ENCODE measurements at regions not wholly inside any gene's neighbourhood (a gene's known extent, or its start where the extent isn't known, plus 50 kb on each side); places are given as distances from the start of the nearest gene placed in this dataset.

GRCh38 chr5:91687430-91687829 is 304.3 kb upstream of the ARRDC3 start:
- Histone ChIP-seq H2AFZ (ENCODE audit: control insufficient read depth, low read depth, low read length) (no peak overlapping the region), H3K9me3 (replicated peaks; ENCODE audit: control insufficient read depth, insufficient read depth, low read length) (no peaks in the 10 kb centered on the region), H3K4me1 (ENCODE audit: control insufficient read depth, insufficient read depth, low read length) (no peaks in the 10 kb centered on the region), H3K27ac (ENCODE audit: control insufficient read depth, insufficient read depth) (no peak overlapping the region), H3K27me3 (replicated peaks in 1 of 2; ENCODE audit: control insufficient read depth in 2 of 2, insufficient read depth in 2 of 2, low read length in 1 of 2) (no peaks in the 10 kb centered on the region), H3K79me2 (ENCODE audit: control insufficient read depth, insufficient read depth, low read length) (no peaks in the 10 kb centered on the region), H3K4me2 (ENCODE audit: control insufficient read depth, insufficient read depth) (no peak overlapping the region), H3K4me3 (no peak overlapping the region), H3K36me3 (ENCODE audit: control insufficient read depth in 2 of 2, insufficient read depth in 2 of 2, low read length in 1 of 2) (no peaks in the 10 kb centered on the region), H4K20me1 (ENCODE audit: control insufficient read depth, insufficient read depth) (no peaks in the 10 kb centered on the region), H3K9ac (ENCODE audit: control insufficient read depth, insufficient read depth, low read length) (no peak overlapping the region)
- FAIRE-seq (no peak), ATAC-seq (no peak), DNase-seq (ENCODE audit: low read depth, low spot score) (no peak)
- TF ChIP-seq ESRRA (IDR thresholded peaks at IDR 0.05; ENCODE audit: low read length) (no peak), IRF4 (IDR thresholded peaks at IDR 0.05; ENCODE audit: low read depth, low read length) (no peak), SMAD5 (IDR thresholded peaks at IDR 0.05; ENCODE audit: low read depth) (no peak), RFX5 (IDR thresholded peaks at IDR 0.05; ENCODE audit: low read depth, low read length) (no peak), YBX1 (IDR thresholded peaks at IDR 0.05) (no peak), TBL1XR1 (IDR thresholded peaks at IDR 0.05; ENCODE audit: low read depth, low read length) (no peak)
- ChIA-PET POLR2A (no interaction called here), SMC1A (ENCODE audit: uncharacterized antibody, unreplicated experiment) (no interaction called here), CTCF (no interaction called here), RAD21 (ENCODE audit: unreplicated experiment) (no interaction called here)
- 0% methylated on average over 2 of the region's 2 CpGs for WGBS (ENCODE audit: insufficient coverage, insufficient replicate concordance, low lambda C conversion rate, missing lambda C conversion rate)
- in situ Hi-C loops (cut with MboI), result no loop called here
- no TSS peak for BruUV-seq (replicated peaks)
- intact Hi-C loops (cut with micrococcal nuclease; ENCODE audit: unreplicated experiment), result no loop called here

- DNase-seq (ENCODE audit: low read depth, low spot score), result no peak
- H3K36me3 ChIP-seq (ENCODE audit: control insufficient read depth in 2 of 2, insufficient read depth in 2 of 2, low read length in 1 of 2), result no peaks in the 10 kb centered on the region
- H3K4me2 ChIP-seq (ENCODE audit: control insufficient read depth, insufficient read depth), result no peak overlapping the region
- WGBS (ENCODE audit: insufficient coverage, insufficient replicate concordance, low lambda C conversion rate, missing lambda C conversion rate), result 0% methylated on average over 1 of the region's 1 CpG
- no peaks in the 10 kb centered on the region for H3K27me3 ChIP-seq (replicated peaks in 1 of 2; ENCODE audit: control insufficient read depth in 2 of 2, insufficient read depth in 2 of 2, low read length in 1 of 2)
- ChIA-PET POLR2A (no interaction called here), RAD21 (ENCODE audit: unreplicated experiment) (no interaction called here), SMC1A (ENCODE audit: uncharacterized antibody, unreplicated experiment) (interaction anchor here (2.7 kb wide), 1 partner anchor 25 kb away, joined by 7 read pairs; no protein-coding TSS in a partner anchor), CTCF (no interaction called here)
- no peak for ATAC-seq
- no peak overlapping the region for H2AFZ ChIP-seq (ENCODE audit: control insufficient read depth, low read depth, low read length)
- H3K79me2 ChIP-seq (ENCODE audit: control insufficient read depth, insufficient read depth, low read length), result no peaks in the 10 kb centered on the region
- intact Hi-C loops (cut with micrococcal nuclease; ENCODE audit: unreplicated experiment) (no loop called here), in situ Hi-C loops (cut with MboI) (no loop called here)
- no peaks in the 10 kb centered on the region for H3K9me3 ChIP-seq (replicated peaks; ENCODE audit: control insufficient read depth, insufficient read depth, low read length)
- no peaks in the 10 kb centered on the region for H4K20me1 ChIP-seq (ENCODE audit: control insufficient read depth, insufficient read depth)
- H3K4me3 ChIP-seq, result no peak overlapping the region
- H3K27ac ChIP-seq (ENCODE audit: control insufficient read depth, insufficient read depth), result no peak overlapping the region
- FAIRE-seq, result no peak
- H3K9ac ChIP-seq (ENCODE audit: control insufficient read depth, insufficient read depth, low read length), result no peak overlapping the region
- no peaks in the 10 kb centered on the region for H3K4me1 ChIP-seq (ENCODE audit: control insufficient read depth, insufficient read depth, low read length)
- no TSS peak for BruUV-seq (replicated peaks)
- TF ChIP-seq NBN (IDR thresholded peaks at IDR 0.05) (no peak), FOXM1 (IDR thresholded peaks at IDR 0.05; ENCODE audit: low read depth, low read length) (no peak), E2F8 (IDR thresholded peaks at IDR 0.05; ENCODE audit: low read depth, partially characterized antibody) (no peak), RAD21 (IDR thresholded peaks at IDR 0.05; ENCODE audit: insufficient read depth, low read depth, low read length) (no peak), BCL3 (IDR thresholded peaks at IDR 0.05; ENCODE audit: borderline replicate concordance, insufficient read depth, low read depth, low read length, poor library complexity, severe bottlenecking) (no peak), PAX8 (IDR thresholded peaks at IDR 0.05) (no peak), ZNF24 (IDR thresholded peaks at IDR 0.05) (no peak), HDGF (IDR thresholded peaks at IDR 0.05) (no peak)
These were observed 301.5 kb upstream of the ARRDC3 start for GRCh38 chr5:91684625-91685024.

All from GM12878 (cell line).